Caco-2 (cell line): ENCODE measurements at regions not wholly inside any gene's neighbourhood (a gene's known extent, or its start where the extent isn't known, plus 50 kb on each side); places are given as distances from the start of the nearest gene placed in this dataset.

Experiments
- BruUV-seq: library from RNA; stranded (reverse); fragments of 400-500 nt; replicated peaks from 2 replicates; lab custom pipeline; 2021; lab: Mats Ljungman, UMichigan
- CTCF ChIA-PET: fragments of 300-600 bp; sonication (Branson Sonifier 250); formaldehyde crosslinking; loops from one replicate; lab custom pipeline; 2022; ENCODE audit warnings: antibody characterized with exemption; lab: Charles Lee
- POLR2A ChIA-PET: fragments of 300-600 bp; sonication (Branson Sonifier 250); formaldehyde crosslinking; loops from one replicate; lab custom pipeline; 2022; ENCODE audit warnings: antibody characterized with exemption; lab: Charles Lee
- DNase-seq, 2 experiments: peaks; one replicate each; pipeline versions ENCODE4 v3.0.0 to v3.0.0-alpha.2; 2020 to 2022
- H3K27me3 ChIP-seq: replicated peaks from 2 replicates; pipeline ENCODE4 v1.6.0; 2011; ENCODE audit warnings: low read length; ENCODE audit not compliant: control insufficient read depth, insufficient read depth
- H3K36me3 ChIP-seq: 2 replicates; pipeline ENCODE4 v1.5.1; 2011; ENCODE audit warnings: low read length; ENCODE audit not compliant: control insufficient read depth, insufficient read depth
- H3K4me1 ChIP-seq: fragments of 250-450 bp; sonication (Bioruptor Pico); 2 replicates; pipeline ENCODE4 v1.5.1; 2020; ENCODE audit warnings: mild to moderate bottlenecking
- H3K4me3 ChIP-seq: 2 replicates; pipeline ENCODE4 v1.5.1; 2011; ENCODE audit warnings: low read depth, mild to moderate bottlenecking, control low read depth, low read length
- H3K9me3 ChIP-seq: fragments of 250-450 bp; sonication (Bioruptor Pico); 2 replicates; pipeline ENCODE4 v1.5.1; 2020; ENCODE audit warnings: mild to moderate bottlenecking, moderate library complexity
- H3K27ac Mint-ChIP-seq: one replicate; pipeline ENCODE4 v1.8.0; 2022; ENCODE audit warnings: mixed read lengths; ENCODE audit not compliant: unreplicated experiment
- H3K27me3 Mint-ChIP-seq: one replicate; pipeline ENCODE4 v1.8.0; 2022; ENCODE audit warnings: mixed read lengths; ENCODE audit not compliant: insufficient read depth, unreplicated experiment
- H3K36me3 Mint-ChIP-seq: one replicate; pipeline ENCODE4 v1.8.0; 2022; ENCODE audit warnings: mild to moderate bottlenecking, mixed read lengths; ENCODE audit not compliant: insufficient read depth, unreplicated experiment
- H3K4me1 Mint-ChIP-seq: one replicate; pipeline ENCODE4 v1.8.0; 2022; ENCODE audit warnings: low read depth, mixed read lengths; ENCODE audit not compliant: unreplicated experiment
- H3K4me3 Mint-ChIP-seq: one replicate; pipeline ENCODE4 v1.8.0; 2022; ENCODE audit warnings: mild to moderate bottlenecking, moderate library complexity, mixed read lengths; ENCODE audit not compliant: unreplicated experiment
- H3K9me3 Mint-ChIP-seq: one replicate; pipeline ENCODE4 v1.8.0; 2022; ENCODE audit warnings: mixed read lengths; ENCODE audit not compliant: unreplicated experiment
- intact Hi-C: fragments of 100-400 bp; cut with micrococcal nuclease; formaldehyde crosslinking; loops from one replicate; pipeline ENCODE4 v1.10.0; 2022; ENCODE audit not compliant: unreplicated experiment
- TF ChIP-seq, protein P1 (sequence below), 2 experiments: fragments of 200-600 bp in 1 of 2; IDR thresholded peaks; 1 replicate in 1 of 2; 2 replicates in 1 of 2; pipeline versions ENCODE4 v1.5.1 to v1.8.0; 2011 to 2022; ENCODE audit warnings: antibody characterized with exemption in 1 of 2, control low read depth in 1 of 2, inconsistent platforms in 1 of 2, low read depth in 1 of 2, low read length in 1 of 2, mild to moderate bottlenecking in 1 of 2, moderate library complexity in 1 of 2; ENCODE audit not compliant: insufficient read depth in 1 of 2, severe bottlenecking in 1 of 2, unreplicated experiment in 1 of 2

DNA sequence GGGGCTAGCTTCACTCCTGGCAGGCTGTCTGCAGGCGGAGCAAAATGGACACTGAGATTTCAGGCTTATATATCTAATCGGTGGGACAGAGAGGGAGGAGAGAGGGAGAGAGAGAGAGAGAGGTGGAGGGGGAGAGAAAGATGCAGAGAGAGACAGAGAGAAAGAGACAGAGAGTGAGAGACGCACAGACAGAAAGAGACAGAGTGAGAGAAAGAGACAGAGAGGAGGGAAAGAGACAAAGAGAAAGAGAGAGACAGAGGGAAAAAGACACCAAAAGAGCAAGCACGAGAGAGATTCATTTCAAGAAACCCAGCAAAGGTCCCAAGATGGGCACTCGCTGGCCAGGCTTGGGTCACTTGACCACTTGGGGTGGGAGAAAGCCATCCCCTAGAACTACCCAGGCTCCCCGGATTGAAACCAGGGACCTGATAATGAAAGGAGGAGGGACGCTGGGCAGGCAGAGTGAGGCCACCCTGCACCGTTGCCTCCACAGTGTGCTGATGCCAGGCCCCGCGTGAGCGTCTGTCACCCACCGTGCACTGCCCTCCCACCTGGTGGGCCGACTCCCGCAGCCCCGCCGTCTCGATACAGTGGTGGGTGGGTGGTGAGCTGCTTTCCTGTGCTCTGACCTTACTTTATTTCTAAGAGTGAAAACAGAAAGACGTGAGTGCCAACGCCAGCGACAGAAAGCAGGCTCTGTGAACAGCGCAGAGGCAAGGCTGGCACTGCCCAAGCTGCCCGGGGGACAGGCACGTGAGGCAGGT lies 67.9 kb upstream of the SLCO4A1 start:
- TF ChIP-seq, protein P1, sequence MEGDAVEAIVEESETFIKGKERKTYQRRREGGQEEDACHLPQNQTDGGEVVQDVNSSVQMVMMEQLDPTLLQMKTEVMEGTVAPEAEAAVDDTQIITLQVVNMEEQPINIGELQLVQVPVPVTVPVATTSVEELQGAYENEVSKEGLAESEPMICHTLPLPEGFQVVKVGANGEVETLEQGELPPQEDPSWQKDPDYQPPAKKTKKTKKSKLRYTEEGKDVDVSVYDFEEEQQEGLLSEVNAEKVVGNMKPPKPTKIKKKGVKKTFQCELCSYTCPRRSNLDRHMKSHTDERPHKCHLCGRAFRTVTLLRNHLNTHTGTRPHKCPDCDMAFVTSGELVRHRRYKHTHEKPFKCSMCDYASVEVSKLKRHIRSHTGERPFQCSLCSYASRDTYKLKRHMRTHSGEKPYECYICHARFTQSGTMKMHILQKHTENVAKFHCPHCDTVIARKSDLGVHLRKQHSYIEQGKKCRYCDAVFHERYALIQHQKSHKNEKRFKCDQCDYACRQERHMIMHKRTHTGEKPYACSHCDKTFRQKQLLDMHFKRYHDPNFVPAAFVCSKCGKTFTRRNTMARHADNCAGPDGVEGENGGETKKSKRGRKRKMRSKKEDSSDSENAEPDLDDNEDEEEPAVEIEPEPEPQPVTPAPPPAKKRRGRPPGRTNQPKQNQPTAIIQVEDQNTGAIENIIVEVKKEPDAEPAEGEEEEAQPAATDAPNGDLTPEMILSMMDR (IDR thresholded peaks at IDR 0.05; ENCODE audit: insufficient read depth in 1 of 2, low read depth in 1 of 2, low read length in 1 of 2, severe bottlenecking in 1 of 2, unreplicated experiment in 1 of 2): no peak
- Mint-ChIP-seq H3K9me3 (no peaks in the 10 kb centered on the region), H3K4me1 (no peaks in the 10 kb centered on the region), H3K27me3 (peaks cover 35% of the 10 kb centered on the region), H3K4me3 (no peak overlapping the region), H3K36me3 (no peaks in the 10 kb centered on the region), H3K27ac (no peak overlapping the region)
- CTCF ChIA-PET: no interaction called here
- POLR2A ChIA-PET: no interaction called here
- intact Hi-C loops: no loop called here
- no TSS peak for BruUV-seq
- H3K36me3 ChIP-seq: no peaks in the 10 kb centered on the region
- H3K9me3 ChIP-seq: no peaks in the 10 kb centered on the region
- no peaks in the 10 kb centered on the region; the same call in 1 of the 2 replicates for H3K4me1 ChIP-seq
- no peak for DNase-seq
- no peaks in the 10 kb centered on the region for H3K27me3 ChIP-seq
- no peak overlapping the region for H3K4me3 ChIP-seq

DNA sequence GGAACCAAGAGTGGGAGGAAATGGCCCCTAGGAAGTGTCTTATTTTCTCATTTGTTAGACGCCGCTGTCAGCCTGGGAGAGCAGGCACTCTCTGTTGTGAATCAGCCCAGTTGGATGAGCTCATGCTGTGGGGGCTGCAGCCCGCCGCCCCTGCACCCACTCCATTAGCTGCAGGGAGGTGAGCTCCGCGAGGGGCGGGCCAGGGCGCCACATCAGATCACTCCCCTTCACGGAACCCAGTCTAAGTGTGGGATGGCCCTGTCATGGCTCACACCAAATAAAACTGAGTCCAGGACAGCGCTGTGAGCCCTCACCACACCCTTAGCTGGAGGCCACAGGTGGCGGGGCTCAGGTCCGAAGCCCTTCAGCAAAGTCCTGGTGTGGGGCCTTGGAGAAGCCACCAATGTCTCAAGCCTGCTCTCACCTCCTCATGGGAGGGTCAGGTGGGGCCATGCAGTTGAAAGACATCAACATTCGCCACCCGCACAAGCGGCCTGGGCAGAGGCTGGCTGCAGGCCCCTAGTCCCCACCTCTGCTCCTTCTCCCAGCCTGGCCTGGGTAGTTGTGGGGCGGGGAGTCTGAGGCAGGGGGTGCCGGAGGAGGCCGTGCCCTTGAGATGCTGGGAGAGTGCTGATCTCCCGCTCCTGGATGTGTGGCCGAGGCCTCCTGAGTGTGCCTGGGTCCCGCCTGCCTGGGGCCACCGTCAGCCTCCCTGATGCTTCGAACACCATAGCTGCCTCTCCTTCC lies 66.2 kb upstream of the SLCO4A1 start:
- H3K27me3 ChIP-seq: no peaks in the 10 kb centered on the region
- Mint-ChIP-seq H3K27me3 (peaks cover 34% of the 10 kb centered on the region), H3K27ac (no peak overlapping the region), H3K4me3 (no peak overlapping the region), H3K9me3 (no peaks in the 10 kb centered on the region), H3K36me3 (no peaks in the 10 kb centered on the region), H3K4me1 (no peaks in the 10 kb centered on the region)
- intact Hi-C loops: no loop called here
- no peak overlapping the region for H3K4me3 ChIP-seq
- ChIA-PET CTCF (interaction anchor here (0.6 to 2.0 kb wide), 5 partner anchors 41 to 274 kb away, joined by 3 to 11 read pairs (median 4); no protein-coding TSS in a partner anchor), POLR2A (no interaction called here)
- no peaks in the 10 kb centered on the region for H3K36me3 ChIP-seq
- DNase-seq: no peak
- no peaks in the 10 kb centered on the region for H3K9me3 ChIP-seq
- TF ChIP-seq, protein P1 (IDR thresholded peaks at IDR 0.05; ENCODE audit: insufficient read depth in 1 of 2, low read depth in 1 of 2, low read length in 1 of 2, severe bottlenecking in 1 of 2, unreplicated experiment in 1 of 2): no peak
- H3K4me1 ChIP-seq: no peaks in the 10 kb centered on the region; the same call in 1 of the 2 replicates
- no TSS peak for BruUV-seq

DNA sequence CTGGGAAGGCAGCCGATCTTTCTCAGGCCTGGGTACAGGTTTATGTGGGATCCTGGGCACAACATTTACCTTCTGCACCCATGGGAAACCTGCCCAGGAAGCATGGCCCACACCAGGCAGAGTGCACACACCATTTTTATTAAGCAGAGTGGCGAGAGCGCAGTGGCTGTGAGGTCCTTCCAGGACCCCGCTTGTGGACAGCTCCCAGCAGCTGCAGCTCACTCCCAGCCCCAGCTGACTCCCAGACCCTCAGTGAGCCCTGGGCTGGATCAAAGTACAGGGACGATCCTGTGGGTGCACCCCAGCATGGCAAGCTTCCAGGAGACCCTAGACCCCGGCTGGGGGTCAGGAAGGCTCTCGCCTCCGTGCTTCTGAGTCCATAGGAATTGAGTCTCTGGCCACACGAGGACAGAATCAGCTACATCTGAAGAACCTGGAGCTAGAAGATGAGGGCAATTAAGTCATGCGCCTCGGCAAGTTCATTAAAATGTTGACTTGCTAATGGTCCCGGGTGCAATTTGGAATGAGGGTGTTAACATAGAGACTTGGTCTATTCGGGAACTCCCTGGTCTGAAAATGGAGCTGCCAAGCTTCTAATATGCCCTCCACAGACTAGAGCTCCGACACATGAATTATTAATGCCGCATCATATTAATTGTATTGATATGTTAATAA lies 65.4 kb upstream of the SLCO4A1 start:
- no TSS peak for BruUV-seq
- Mint-ChIP-seq H3K4me3 (no peak overlapping the region), H3K27ac (no peak overlapping the region), H3K9me3 (no peaks in the 10 kb centered on the region), H3K27me3 (peaks cover 33% of the 10 kb centered on the region), H3K36me3 (no peaks in the 10 kb centered on the region), H3K4me1 (no peaks in the 10 kb centered on the region)
- CTCF ChIA-PET: interaction anchor here (0.6 to 2.0 kb wide), 8 partner anchors 10 to 275 kb away, joined by 3 to 11 read pairs (median 3); no protein-coding TSS in a partner anchor
- no peaks in the 10 kb centered on the region for H3K36me3 ChIP-seq
- peak in 1 of 2 experiments; percentile 67 for DNase-seq
- no peaks in the 10 kb centered on the region for H3K27me3 ChIP-seq
- TF ChIP-seq, protein P1 (IDR thresholded peaks at IDR 0.05; ENCODE audit: insufficient read depth in 1 of 2, low read depth in 1 of 2, low read length in 1 of 2, severe bottlenecking in 1 of 2, unreplicated experiment in 1 of 2): no peak
- intact Hi-C loops: no loop called here
- no peaks in the 10 kb centered on the region; the same call in 1 of the 2 replicates for H3K4me1 ChIP-seq
- no peak overlapping the region for H3K4me3 ChIP-seq
- POLR2A ChIA-PET: interaction anchor here (0.5 kb wide), 1 partner anchor 147 kb away, joined by 4 read pairs; no protein-coding TSS in a partner anchor
- no peaks in the 10 kb centered on the region for H3K9me3 ChIP-seq
